ENCODE measurements at regions not wholly inside any gene's neighbourhood (a gene's known extent, or its start where the extent isn't known, plus 50 kb on each side); places are given as distances from the start of the nearest gene placed in this dataset.

GRCh38 chr9:23636199-23636598 lies 189.8 kb downstream of the ELAVL2 start:
- no peak for TF ChIP-seq CTCF (IDR thresholded peaks at IDR 0.05)
- no peak for TF ChIP-seq EZH2phosphoT487 (IDR thresholded peaks at IDR 0.05)
- no peak for TF ChIP-seq EZH2 (IDR thresholded peaks at IDR 0.05)

Measured in neural progenitor cell (in vitro differentiated cells).